Putamen (tissue), 1 donor: ENCODE measurements at regions not wholly inside any gene's neighbourhood (a gene's known extent, or its start where the extent isn't known, plus 50 kb on each side); places are given as distances from the start of the nearest gene placed in this dataset.
"Not testable (repeated sequence)": the region's sequence is repeated elsewhere in the genome, so short reads cannot be mapped to it uniquely, and the experiment has no call there.

ENCODE experiments used
- DNase-seq: peaks from one replicate; pipeline ENCODE4 v3.0.0-alpha.2; 2016; ENCODE audit warnings: low spot score

DNA sequence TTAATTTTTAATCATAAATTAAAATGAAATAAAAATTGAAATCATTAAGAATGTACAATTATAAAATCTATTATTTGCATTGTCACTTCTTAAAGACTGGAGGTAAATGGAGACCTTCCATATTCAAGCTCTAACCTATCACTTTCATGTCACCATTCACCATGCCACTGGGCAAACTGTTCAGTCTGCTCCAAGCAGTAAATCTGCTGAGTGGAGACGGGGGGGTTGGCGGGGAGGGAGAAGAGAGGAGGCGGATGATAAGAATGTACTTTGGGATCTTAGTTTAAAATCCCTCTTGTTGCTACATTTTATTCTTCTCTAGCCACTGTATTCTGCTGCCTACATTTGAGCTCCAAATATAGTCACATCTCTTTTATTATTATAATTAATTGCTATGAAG lies 365.9 kb upstream of the NFIA start:
- DNase-seq = no peak

DNA sequence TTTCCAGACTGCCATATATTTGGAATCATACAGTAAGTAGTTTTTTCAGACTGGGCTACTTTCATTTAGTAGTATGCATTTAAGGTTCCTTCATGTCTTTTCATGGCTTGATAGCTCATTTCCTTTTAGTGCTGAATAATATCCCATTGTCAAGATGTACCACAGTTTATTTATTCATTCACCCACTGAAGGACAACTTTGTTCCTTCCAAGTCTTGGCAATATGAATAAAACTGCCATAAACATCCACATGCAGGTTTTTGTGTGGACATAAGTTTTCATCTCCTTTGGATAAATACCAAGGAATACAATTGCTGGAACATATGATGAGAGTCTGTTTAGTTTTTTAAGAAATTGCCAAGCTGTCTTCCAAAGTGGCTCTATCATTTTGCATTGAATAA lies 366.4 kb upstream of the NFIA start:
- no peak for DNase-seq

DNA sequence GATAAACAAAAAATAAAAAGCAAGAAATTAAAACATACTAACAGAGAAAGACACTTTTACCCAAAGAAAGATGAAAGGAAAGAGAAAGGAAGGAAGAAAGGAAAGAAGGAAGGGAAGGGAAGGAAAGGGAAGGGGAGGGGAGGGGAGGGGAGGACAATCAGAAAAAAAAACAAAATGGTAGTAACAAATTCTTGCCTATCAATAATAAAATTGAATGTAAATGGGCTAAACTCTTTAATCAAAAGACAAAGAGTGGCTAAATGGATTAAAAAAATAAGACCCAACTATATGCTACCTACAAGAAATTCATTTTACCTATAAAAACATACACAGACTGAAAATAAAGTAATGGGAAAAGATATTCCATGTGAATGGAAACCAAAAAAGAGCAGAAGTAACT lies 372.9 kb upstream of the NFIA start:
- DNase-seq = no peak

GRCh38 chr1:60705026-60705425 lies 377.3 kb upstream of the NFIA start:
- DNase-seq = no peak

DNA sequence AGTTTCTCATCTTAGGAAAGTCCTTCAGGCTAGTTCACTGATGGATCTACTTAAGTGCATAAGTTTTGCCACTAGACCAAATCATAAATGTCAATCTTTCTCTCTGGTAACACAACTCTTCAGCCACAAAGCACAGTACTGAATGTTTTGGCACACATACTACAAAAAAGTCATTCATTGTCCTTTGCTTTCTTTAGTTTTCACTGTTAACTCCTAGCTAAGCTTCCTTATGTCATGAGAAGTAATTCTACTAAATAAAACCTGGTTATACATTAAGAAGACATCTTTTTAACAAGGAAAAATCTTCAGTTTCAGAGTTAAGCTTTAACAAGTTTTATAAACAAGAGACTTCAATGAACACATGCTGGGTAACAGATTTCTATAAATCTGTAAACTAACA lies 379.2 kb upstream of the NFIA start:
- DNase-seq = no peak

- no peak for DNase-seq
Measured at GRCh38 chr1:60699325-60699724, 383.0 kb upstream of the NFIA start.

GRCh38 chr1:60697204-60697994 lies 385.0 kb upstream of the NFIA start:
- DNase-seq = no peak

DNA sequence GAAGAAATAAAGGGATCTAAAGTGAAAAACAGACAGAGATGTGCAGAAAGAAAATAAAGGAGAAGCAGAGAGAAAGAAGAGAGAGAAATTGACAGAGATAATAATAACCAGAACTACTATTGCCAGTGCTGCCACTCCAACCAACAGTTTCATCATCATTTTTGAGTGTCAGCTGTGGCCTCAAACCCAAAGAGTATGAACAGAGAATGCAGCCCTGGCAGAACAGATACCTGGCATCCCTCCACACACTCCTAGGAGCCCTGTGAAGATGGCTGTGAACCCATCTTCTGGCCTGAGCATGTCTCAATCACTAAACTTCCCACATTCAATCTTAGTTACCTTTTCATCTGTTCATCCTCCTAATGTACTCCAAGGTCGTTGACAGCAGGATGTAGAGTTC lies 385.8 kb upstream of the NFIA start:
- no peak for DNase-seq

DNA sequence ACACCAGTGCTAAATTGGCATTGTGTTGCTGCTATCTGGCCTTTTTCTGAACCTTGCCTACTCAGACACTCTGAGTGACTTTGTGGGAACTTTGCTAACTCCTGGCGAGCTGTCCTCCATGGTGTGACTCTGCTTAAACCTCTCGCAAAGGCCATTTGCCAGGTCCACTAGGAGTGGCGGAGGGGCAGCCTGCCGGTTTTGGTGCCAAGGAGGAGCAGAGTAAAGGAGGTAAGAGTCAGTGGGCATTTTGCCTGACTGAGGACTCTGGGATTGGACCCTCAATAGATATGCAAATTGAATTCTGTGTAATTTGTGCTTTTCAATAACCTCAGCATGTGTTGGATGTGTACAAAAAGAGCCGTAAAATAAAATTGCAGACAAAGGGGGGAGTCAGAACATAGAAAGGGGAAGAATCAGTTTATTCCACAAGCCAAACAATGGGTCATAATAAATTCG lies 386.6 kb upstream of the NFIA start:
- no peak for DNase-seq

GRCh38 chr1:60694980-60695379 lies 387.4 kb upstream of the NFIA start:
- DNase-seq = no peak

- no peak for DNase-seq
Measured at GRCh38 chr1:60692031-60692430, 390.3 kb upstream of the NFIA start.

DNA sequence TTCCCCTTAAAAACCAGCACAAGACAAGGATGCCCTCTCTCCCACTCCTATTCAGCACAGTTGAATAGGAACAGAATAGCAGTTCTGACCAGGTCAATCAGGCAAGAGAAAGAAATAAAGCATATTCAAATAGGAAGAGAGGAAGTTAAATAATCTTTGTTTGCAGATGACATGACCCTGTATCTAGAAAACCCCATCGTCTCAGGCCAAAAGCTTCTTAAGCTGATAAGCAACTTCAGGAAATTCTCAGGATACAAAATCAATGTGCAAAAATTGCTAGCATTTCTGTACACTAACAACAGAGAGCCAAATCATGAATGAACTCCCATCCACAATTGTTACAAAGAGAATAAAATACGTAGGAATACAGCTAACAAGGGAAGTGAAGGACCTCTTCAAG lies 394.1 kb upstream of the NFIA start:
- not testable (repeated sequence) for DNase-seq

DNA sequence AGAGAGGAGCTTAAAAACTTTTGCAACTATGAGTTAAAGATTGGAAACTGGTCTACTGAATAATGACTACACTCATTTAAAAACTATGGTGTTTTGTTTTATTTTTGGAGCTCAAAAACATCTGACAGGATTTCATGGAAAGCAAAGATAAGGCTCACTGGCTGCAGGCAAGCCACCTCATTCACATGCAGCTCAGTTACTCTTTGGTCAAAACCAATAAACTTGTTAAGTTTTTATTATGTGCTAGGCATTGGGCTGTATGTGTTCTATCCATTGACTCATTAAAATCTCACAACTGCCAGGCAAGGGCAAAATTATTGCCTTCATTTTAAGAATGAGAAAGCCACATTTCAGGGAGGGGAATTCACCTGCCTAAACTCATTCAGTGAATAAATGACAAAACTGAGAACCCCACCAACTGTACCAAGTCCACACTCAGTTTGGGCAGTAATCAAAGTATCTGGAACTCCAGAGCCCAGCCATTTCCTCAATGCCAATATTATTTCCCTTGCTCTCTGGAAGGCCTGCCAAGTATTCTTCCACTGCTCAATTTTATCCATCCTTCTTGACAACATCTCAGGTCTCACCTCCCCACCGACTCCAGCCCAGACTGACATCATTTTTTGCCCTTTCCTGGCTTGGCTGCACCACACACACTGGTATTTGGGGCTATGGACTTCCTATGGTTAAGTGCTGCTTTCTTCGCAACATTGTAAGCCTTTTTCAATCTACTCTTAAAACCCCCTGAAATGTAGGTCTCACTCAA lies 401.1 kb upstream of the NFIA start:
- DNase-seq = no peak

DNA sequence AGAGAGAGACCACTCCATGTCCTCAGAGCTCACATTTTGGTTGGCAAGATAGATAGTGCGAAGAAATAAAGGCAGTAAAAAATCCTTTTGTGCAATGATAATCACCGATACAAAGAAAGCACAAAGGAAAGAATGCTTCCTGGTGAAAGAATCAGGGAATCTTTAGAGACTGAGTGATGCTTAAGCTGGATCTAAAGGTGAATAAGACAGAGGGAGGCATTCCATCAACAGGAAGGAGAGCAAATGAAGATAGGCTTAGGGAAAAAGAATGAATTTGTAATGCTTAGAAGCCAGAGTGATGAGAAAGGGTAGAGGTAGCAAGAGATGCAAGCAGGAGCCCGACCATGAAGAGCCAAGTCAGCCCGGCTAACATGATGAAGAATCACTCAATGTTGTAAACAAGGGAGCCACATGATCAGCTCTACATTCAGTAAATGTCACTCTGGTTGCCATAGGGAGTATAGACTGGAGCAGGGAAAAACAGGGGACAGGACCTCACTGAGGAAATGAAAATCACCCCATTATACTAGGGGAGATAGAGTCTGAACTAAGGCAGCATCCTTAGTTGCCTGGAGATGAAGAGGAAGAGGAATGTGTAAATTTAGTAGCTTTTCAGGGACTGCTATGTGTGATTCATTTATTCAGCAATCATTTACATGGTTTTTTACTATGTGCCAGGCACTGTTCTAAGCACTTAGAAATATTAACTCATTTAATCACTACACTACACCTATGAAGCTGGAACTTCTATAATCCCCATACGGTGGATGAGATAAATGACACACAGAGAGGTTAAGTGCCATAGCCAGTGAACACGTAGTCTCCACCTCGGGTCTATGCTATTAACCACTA lies 402.6 kb upstream of the NFIA start:
- DNase-seq = no peak

DNA sequence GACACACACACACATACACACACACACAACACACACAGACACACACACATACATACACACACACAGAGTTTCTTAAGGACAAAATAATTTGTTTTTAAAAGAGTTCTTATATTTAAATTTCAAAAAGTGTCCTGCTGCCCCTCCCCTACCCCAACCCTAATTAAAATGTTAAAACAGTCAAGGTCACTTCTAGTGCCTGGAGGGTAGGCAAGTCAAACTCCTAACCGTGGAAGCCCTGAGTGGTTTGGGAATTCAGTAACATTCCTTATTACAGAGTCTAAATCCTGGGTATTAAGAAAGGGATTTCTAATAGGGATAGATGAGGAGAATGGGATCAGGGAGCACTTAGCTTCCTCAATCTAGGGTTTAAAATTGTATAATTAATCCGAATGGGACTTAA lies 403.6 kb upstream of the NFIA start:
- DNase-seq = no peak

DNA sequence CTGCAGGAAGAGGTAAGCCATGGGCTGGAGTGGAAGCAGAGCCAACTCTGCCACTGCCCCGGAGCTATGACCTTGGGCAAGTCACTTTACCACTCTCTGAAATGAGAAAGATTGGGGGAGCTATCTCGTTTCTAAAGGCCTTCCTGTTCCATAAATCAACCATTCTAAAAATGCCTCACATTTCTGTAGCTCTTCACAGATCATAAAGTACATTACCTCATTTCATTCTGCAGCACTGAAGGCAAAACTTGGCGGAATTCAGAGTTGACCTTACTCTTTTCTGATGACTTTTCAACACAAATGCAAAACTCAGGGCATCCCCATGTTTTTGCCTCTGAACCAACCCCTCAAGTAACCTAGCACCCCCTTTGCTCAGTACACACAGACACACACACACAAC lies 404.0 kb upstream of the NFIA start:
- DNase-seq = no peak

DNA sequence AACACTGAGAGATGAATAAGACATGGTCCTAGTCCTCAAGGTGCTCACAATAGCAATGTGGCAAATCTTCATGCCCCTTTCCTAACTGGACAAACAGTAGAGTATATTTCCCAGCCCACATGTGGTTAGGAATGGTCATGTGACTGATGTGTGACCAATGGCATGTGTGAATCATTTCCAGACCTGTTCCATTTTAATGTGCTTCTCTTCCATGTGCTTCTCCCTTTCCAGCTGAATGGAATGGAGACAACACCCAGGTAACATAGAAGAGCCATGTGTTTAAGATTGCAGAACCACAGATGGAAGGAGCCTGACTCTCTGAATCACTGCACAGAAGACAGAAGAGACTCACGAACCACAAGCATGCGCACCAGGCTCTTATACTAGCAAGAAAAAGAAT lies 409.9 kb upstream of the NFIA start:
- no peak for DNase-seq

DNA sequence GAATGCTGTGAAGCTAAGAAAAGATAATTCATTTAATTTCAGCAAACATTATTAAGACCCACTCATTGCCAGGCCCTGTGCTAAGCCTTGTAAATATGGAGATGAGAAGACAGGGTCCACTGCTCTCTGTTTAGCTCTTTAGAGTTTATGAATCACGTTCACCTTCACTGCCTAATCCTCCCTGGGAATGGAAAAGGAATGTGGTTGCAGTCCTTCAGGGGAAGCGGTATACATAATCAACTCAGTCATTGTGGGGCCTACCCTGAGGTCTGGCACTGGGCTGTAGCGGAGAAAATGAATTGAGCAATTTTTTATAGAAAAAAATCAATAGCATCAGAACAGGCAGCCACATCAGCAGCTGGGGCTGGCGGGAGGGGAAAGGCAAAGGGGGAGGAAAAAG lies 412.1 kb upstream of the NFIA start:
- no peak for DNase-seq

DNA sequence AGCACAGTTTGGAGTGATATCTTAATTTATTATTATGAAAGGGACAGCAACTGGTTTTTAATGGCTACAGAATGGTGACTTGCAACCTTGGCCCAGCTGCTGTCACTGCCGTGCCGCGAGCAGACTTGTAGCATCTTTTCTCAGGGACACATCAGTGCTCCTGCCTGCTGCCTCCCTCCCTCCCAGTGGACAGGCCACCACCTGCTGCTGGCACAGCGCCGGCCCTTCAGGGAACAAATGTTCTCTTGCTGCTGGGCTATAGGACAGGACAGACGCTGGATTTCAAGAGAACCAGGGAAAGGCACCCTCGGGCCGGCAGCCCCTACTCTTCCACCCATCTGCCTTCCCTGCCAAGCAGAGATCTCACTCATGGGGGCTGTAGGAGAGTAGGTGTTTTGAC lies 413.8 kb upstream of the NFIA start:
- DNase-seq = no peak

- DNase-seq = no peak
Measured at GRCh38 chr1:60665311-60665710, 417.1 kb upstream of the NFIA start.

DNA sequence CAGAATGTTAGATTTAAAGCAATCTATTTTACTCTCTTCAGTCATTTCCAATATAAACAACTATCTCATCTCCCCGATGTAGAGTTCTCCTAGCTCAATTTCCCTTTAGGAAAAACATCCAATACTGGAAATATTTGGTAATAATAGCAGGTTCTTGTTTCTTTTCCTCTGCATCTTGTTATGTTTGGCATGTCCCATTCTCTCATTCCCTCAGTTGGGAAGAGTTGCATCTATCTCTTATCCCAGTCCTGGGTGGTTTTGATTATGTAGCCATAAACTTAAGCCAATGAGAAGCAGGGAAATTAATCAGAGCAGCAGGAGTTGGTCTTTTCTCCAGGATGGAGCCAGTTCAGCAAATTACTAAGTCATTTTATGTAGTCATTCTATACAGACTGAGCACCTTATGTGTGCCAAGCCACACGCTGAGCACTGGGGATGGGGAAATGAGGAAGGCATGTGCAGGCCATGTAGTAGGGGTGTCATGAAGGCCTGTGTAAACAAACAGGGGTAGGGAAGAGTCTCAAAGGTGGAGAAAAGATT lies 418.2 kb upstream of the NFIA start:
- DNase-seq = no peak

DNA sequence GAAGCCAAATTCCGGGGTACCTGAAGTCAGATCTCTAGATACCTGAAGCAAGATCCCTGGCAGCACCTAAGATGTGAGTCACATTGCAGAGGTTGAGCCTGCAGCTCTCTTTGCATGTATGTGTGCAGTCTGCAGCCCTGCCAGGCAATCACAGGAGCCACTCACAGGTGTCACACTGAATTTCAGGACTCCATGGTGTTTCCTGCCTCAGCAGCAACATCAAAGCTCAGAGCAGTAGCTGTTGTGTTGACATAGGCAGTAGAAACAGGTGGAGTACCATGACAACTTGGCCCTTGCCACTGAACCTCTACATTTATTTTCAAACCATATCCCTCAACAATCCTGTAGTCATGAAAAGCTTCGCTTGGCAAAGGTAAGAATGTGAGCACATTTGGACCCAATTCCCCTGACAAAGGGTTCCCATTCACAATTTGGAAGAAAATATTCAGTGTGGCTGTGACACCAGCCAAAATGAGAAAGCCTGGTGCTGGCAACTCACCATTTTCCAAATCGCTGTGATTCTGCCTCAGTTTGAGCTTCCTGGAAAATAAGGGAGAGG lies 419.8 kb upstream of the NFIA start:
- DNase-seq = no peak
